NCI-H2081 (cell line): ENCODE measurements at regions not wholly inside any gene's neighbourhood (a gene's known extent, or its start where the extent isn't known, plus 50 kb on each side); places are given as distances from the start of the nearest gene placed in this dataset.

Source experiments
- DNase-seq, 2 experiments: peaks; one replicate each; lab custom pipeline; 2025; lab: John Stamatoyannopoulos, UW

GRCh38 chr2:16331772-16332171, 333.9 kb downstream of the CYRIA start:
- DNase-seq, result no peak

DNA sequence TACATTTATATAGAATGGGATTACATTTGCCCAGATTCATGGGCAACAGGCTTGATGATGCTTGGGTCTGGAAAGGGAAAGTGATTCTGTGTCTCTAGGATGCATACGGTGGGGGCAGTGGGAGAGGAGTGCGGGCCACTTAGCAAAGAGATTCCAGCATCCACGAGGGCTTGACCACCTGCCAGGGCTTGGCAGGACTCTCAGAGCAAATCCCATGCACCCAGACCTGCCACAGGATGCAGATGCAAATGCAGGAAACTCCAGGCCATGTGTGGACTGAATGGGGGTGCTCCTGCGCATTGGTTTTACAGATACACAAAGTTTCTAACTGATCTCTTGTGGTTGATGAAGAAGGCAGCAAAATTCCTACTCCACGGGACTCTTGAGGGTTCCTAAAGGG, 334.7 kb downstream of the CYRIA start:
- DNase-seq, result no peak

DNA sequence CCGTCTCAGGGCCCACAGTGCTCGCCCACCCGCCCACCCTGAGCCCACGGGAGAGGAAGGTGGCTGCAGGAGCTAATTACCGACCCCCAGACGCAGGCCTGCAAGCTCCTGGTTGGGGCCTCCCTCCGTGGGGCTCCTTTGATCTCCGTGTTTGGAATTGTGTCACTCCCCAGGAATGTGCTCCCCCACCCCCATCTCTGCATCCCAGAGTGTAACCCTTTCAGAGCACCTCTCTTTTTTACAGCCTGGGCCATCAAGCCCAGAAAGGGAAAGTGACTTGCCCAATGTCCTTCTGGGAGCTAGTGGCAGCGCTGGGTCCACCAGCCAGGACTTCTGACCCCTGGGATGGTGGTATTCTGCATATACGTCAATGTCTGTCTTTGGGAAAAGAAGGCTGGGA, 335.1 kb downstream of the CYRIA start:
- no peak for DNase-seq

DNA sequence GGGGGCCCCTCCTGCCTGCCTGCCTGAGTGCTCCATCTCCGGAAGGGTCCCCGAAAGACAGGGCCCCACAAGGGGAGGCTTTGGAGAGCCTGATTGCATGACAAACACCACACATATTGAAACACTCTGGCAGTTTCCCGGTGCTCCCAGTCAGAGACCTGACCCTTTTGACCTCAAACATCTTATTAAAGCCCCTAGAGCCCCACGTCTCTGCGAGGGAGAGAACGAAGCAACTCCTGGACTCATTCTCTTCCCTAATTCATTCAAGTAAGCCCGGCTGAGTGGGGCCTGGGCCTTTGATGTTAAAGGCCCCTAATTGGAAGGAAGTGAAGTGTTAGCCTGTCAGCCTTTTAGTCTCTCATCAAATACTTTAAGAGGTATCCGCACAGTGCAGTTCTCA, 335.6 kb downstream of the CYRIA start:
- no peak for DNase-seq

DNA sequence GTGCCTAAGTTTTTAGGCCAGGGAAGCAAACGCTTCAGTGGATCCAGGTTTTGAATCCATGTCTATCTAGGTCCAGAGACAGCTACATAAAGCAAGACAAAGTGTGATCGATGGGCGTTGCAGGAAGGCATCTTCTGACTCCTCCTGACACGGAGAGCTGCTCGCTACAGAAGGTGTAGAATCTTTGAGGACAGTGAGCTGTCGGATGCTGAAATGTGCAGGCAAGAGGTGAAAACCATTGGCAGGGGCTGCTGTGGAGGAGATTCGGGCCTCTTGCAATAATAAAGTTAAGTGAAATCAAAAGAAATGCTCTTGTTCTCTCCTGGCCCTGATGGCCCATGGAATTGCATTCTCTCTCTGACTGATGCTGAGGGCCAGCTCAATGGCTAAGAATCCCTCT, 336.2 kb downstream of the CYRIA start:
- no peak for DNase-seq

DNA sequence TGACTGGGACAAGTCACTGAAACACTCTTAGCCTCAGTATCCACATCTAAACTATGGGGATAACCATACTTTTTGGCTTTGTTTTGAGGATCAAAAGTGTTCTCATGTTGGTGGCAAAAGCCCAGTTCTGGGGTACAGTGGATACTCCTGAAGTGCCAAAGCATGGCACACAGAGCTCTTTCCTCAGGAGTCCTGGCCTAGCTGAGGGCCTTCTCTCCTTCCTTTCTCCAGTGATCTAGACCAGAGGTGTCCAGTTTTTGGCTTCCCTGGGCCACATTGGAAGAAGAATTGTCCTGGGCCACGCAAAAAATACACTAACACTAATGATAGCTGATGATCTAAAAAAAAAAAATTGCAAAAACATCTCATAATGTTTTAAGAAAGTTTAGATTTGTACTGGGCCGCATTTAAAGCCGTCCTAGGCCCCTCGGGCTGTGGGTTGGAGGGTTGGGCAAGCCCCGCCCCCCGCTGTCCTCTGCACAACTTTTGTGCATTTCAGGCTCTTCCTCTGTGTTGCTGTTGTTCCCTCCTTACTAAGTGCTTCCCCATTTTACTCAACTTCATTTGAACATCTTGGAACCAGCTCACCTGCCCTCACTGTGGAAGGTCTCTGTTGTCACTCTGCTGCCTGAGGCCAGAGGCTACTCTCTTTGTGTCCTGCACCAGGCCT, 337.0 kb downstream of the CYRIA start:
- DNase-seq, result no peak

GRCh38 chr2:16327326-16327725, 338.3 kb downstream of the CYRIA start:
- no peak for DNase-seq

DNA sequence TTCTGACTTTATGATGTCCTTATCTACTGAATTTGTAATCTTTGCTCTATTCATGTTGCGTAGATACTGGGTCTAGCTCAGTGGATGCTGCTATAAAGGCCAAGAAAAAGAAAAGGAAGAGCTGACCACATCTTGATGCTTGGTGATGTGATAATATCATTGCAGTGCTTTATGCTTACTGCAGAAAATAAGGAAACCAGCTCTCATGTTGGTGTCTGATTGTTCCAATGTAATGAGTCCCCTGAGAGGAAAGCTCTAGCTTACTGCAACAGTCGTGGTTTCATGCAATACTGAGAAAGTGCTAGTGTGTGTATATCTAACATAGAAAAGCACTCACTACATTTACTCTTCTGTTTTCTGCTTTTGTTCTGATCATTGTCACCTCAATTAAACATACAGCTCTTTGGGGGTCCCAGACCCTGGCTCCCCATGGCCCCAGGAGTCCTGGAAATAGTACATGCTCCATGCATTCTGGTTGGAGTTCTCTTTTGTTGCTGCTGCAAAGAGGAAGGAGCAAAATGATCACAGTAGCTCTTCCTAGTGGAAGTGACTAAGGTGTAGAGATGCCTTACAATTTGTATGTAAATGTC, 338.8 kb downstream of the CYRIA start:
- DNase-seq, result no peak

GRCh38 chr2:16325976-16326510, 339.6 kb downstream of the CYRIA start:
- no peak for DNase-seq

DNA sequence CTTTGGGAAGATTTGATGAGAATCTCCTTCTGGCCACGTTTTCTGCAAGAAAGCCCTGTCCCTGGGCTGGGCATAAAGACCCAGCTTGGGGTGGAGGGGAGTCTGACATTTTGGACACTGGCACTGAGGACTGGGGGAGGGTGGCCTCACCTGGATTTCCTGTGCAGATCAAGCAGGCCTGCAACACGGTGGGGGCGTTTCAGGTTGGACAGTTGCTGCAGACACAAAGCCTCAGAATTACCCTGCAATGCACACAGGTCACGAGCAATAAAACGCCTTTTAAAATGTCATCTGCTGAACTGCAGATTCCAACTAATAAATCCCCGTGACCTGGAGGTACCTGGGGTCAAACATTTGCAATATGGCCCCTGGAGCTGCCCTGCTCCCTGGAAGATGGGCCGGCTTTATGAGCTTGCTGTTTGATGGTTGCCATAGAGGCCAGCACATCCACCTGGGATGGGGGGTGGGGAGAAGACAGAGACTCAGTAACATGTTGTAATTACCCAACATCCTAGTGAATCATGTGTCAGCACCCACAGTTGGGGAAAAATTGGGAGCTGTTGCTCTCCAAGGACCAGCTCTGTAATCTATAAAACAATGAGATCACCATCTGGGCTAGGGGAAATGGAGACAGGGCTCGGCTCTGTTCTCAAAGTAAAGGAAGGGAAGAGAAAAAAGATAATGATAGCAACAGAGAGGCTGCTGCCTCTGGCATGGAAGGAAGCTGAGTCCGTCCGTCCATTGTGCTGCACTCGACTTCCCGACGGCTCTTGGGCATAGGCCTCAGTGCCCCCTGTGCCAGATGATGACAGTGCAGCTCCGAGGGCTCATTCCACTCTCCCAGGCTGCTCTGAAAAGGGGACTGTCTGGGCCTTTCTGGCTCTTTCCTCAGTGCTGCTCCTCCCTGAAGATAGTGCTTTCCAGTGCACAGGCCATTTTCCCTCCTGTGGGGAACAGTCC, 340.3 kb downstream of the CYRIA start:
- DNase-seq, result no peak

DNA sequence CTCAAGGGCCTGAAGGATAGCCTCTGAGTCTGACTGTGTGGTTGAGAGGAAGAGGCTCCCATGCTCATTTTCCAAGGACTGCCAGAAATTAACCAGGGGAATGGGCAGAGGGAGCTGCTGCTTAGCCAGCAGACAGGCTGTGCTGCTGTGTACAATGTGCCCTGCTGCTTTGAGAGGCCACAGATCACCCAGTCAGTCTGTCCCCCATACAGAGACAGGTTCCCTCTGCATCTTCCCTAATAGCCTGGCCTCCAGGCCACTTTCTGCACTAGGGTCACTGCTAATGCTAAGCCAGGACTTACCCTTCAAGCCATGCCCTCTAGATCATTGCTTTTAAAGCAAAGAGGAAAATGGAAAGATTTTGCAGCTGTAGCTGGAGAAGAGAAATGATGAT, 341.1 kb downstream of the CYRIA start:
- no peak for DNase-seq

DNA sequence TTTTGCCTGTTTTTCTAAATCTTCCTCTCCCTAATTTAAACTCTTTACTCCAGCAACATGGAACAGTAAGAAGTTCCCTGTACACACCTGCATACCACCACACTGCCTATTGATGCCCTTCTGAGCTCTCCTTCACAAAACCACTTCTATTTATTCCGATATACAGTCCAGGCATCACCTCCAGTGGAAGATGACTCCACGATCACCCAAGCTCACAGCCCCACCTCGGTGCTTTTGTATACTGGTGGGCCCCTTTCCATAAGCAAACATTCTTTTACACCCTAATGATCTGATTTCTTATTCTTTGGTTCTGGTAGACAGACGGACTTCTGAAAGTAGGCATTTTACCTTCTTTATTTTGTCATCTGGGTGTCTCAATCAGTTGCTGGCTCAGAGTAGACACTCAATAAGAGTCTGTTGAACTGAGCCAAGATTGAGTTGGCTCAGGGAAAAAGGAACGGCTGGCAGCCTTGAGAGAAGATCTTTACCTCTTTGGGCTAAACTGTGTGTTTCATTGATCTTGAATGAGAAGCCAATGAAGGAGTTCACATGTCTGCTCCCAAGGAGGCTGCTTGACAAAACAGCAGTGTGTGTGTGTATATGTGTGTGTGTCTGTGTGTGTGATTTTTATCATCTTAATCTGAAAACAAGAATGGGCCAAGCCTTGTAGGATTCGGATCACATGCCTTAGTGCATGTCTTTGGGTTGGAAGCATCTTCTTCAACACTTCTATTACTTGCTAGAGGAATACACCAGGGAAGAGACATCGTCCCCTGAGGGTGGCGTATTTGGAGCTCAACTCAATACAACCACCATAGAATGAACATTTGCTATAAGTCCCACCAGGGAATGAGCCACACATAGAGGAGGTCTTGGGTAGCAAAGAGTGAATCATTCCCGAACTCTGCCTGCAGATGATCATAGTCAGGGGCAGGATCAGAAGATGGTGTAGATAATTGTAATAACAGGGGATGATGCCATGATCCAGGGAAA, 341.8 kb downstream of the CYRIA start:
- DNase-seq, result no peak

DNA sequence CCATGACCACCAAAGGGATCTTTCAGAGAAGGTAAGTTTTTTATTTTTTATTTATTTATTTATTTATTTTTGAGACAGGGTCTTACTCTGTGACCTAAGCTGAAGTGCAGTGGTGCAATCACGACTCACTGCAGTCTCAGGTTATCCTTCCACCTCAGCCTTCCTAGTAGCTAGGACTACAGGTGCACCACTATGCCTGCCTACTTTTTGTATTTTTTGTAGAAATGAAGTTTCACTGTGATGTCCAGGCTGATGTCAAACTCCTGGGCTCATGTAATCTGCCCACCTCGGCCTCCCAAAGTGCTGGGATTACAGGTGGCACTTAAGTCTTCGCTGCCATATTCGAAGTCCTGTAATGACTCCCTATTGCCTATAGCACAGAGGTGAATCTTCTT, 342.5 kb downstream of the CYRIA start:
- no peak for DNase-seq

DNA sequence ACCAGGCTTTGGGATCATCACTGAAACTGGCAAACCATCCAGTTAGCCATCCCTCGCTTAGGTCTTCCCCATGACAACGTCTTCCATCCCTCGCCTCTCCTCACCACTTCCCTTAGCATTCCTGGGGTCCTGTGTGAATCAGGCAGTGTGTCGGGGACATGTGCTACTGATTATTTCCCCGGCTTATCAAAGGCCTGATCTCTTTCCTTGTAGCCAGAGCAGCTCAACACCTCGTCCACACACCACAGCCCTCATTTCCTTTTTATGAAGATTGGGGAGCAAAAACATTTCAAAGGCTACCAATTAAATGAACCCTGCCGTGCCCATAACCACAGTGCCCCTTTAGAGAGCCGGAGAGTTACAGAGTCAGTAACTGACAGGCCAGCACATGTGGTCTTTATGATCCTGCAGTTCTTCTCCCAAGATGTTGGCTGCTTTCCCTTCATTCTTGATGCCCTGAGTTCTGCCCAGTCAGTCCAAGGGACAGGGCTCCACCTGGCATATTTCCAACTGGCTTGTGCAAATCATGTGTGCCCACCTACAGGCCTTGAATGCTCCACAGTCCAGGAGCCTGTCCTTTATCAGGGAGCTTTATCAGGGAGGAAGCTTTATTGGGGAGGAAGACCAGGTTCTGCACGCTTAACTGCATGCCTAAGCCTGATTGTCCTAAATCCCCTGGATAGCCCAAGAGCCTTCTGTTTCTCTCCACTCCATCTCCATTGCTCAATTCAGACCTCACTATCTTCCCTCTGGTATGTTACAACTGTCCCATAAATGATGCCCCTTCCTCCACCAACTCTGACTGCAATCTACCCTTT, 343.1 kb downstream of the CYRIA start:
- no peak for DNase-seq

- DNase-seq, result no peak
Measured at GRCh38 chr2:16321872-16322271, 343.8 kb downstream of the CYRIA start.

DNA sequence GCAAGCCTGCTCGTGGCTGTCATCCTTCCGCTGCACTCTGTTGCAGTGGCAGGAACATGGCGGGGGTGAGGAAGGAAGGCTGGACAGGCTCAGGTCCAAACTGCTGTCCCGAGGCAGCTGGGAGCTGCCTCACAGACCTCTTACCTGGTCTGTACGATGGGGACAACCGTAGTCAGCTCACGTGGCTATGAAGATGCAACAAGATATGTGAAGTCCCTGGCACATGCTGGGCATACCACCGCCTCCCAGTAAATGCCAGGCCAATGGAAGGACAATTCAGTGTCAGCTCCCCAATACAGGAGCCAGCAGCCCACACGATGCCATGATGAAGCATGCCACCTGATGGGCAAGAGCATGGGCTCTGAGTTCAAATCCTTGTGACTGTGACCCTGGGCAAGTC, 344.4 kb downstream of the CYRIA start:
- no peak for DNase-seq

- DNase-seq, result no peak
Measured at GRCh38 chr2:16320716-16321115, 344.9 kb downstream of the CYRIA start.

DNA sequence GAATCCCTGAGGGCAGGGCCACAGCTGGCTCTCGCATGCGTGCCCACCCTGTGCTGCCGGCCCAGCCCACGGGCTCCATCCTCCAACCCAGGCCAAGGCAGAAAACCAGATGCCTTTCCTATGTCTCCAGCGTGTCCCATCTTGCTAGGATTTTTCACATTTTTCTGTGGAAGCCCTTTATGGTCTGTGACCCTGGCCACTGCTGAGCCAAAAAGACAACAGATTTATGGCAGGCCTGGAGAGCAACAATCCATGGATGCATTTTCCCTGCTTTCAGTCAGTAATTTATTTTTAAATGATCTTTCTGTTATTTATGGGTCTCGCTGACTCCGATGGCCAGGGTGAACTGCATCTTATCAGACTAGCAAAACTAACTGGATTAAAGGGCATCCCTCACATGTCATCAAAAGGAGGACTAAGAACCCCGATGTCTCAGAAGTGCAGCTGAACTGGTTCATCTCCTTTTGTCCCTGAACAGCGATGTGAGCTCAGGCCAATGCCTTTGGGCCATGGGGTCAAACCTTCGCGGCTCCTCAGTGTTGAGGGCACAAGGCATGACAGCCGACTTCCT, 346.0 kb downstream of the CYRIA start:
- no peak for DNase-seq

DNA sequence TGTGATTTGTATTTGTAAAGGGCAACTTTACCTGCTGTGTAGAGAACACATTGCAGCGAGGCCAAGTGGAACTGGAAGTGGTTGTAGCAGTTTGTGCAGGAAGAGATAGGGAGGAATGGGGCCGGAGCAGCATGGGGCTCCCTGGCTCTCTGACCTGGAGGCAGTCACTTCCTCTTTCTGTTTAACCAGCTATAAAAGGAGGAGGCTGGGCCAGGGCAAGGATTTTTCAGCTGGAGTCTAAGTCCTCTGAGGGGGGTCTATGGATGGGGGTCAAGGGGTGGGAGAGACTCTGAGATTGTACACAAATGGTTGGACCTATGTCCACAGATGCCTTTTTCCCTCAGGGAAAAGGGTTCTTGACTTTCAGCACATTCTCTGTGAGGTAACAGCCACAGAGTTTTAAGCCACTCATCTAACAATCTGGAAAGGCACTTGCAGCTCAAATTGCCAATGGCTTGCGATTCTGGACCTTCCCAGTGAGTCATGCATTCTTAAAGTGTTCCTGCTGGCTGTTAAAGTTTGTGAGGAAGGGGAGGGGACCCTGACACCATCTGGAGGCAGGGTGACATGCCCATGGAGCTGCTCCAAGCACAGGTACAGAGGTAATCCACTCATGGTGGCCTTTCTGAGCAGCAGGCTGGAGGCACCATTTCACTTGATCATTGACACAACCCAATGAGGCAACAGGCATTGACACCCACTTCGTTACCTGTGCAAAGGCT, 347.0 kb downstream of the CYRIA start:
- no peak for DNase-seq

DNA sequence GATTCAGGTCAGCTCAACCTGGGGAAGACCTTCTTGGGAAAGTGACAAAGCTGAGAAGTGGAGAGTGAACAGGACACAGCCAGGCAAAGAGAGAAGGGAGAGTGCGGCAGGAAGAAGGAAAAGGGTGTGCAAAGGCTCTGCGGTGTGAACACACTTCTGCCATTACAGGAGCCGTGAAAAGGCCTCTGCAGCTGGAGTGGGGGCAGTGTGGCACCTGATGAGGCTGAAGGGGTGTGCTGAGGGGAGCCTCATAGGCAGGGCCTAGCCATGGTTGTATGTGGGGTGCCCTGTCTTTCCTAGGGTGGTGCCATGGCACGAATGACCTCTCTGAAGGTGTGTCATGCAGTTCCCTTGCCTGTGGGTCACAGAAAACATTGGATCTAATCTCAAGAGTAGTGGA, 347.6 kb downstream of the CYRIA start:
- DNase-seq, result no peak
